HFFc6 (cell line): ENCODE measurements at regions not wholly inside any gene's neighbourhood (a gene's known extent, or its start where the extent isn't known, plus 50 kb on each side); places are given as distances from the start of the nearest gene placed in this dataset.

Source experiments
- DNase-seq: peaks from one replicate; pipeline ENCODE4 v3.0.0-alpha.2; 2018
- H3K27ac Mint-ChIP-seq: 2 replicates; pipeline ENCODE4 v1.8.0; 2020; ENCODE audit warnings: mild to moderate bottlenecking, mixed read lengths
- H3K27me3 Mint-ChIP-seq: 2 replicates; pipeline ENCODE4 v1.8.0; 2021; ENCODE audit warnings: mild to moderate bottlenecking, moderate library complexity, mixed read lengths; ENCODE audit not compliant: insufficient read depth
- H3K36me3 Mint-ChIP-seq: 2 replicates; pipeline ENCODE4 v1.8.0; 2021; ENCODE audit warnings: low read depth, mixed read lengths
- H3K4me1 Mint-ChIP-seq: 2 replicates; pipeline ENCODE4 v1.8.0; 2020; ENCODE audit warnings: low read depth, mixed read lengths
- H3K4me3 Mint-ChIP-seq: 2 replicates; pipeline ENCODE4 v1.8.0; 2020; ENCODE audit warnings: mild to moderate bottlenecking, moderate library complexity, mixed read lengths
- H3K9me3 Mint-ChIP-seq: 2 replicates; pipeline ENCODE4 v1.8.0; 2020; ENCODE audit warnings: mild to moderate bottlenecking, mixed read lengths
- TF ChIP-seq, protein P1 (sequence below): fragments of 200-600 bp; sonication (generic); IDR thresholded peaks from 2 replicates; pipeline ENCODE4 v1.5.0; 2021; ENCODE audit warnings: antibody characterized with exemption, mild to moderate bottlenecking

DNA sequence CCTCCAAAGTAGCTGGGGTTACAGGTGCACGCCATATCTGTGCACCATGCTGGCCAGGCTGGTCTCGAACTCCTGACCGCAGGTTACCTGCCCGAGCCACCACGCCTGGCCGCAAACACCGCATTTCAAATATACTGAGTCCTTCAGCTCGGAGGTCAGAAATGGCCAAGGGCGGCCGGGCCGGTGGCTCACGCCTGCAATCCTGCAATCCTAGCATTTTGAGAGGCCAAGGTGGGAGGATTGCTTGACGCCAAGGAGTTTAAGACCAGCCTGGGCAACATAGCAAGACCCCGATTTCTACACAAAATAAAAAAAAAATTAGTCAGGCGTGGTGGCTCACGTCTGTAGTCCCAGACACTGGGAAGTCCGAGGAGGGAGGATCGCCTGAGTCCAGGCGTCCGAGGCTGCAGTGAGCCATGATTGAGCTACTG is 71.9 kb upstream of the PPP2R3B start:
- H3K9me3 Mint-ChIP-seq: peaks cover 13% of the 10 kb centered on the region
- H3K4me1 Mint-ChIP-seq: no peaks in the 10 kb centered on the region
- no peak for DNase-seq
- TF ChIP-seq, protein P1, sequence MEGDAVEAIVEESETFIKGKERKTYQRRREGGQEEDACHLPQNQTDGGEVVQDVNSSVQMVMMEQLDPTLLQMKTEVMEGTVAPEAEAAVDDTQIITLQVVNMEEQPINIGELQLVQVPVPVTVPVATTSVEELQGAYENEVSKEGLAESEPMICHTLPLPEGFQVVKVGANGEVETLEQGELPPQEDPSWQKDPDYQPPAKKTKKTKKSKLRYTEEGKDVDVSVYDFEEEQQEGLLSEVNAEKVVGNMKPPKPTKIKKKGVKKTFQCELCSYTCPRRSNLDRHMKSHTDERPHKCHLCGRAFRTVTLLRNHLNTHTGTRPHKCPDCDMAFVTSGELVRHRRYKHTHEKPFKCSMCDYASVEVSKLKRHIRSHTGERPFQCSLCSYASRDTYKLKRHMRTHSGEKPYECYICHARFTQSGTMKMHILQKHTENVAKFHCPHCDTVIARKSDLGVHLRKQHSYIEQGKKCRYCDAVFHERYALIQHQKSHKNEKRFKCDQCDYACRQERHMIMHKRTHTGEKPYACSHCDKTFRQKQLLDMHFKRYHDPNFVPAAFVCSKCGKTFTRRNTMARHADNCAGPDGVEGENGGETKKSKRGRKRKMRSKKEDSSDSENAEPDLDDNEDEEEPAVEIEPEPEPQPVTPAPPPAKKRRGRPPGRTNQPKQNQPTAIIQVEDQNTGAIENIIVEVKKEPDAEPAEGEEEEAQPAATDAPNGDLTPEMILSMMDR: no peak
- H3K36me3 Mint-ChIP-seq: peaks cover 8% of the 10 kb centered on the region; the same call in 1 of the 2 replicates
- no peak overlapping the region for H3K27ac Mint-ChIP-seq
- H3K4me3 Mint-ChIP-seq: no peak overlapping the region
- no peaks in the 10 kb centered on the region; the same call in none of the 2 replicates for H3K27me3 Mint-ChIP-seq

DNA sequence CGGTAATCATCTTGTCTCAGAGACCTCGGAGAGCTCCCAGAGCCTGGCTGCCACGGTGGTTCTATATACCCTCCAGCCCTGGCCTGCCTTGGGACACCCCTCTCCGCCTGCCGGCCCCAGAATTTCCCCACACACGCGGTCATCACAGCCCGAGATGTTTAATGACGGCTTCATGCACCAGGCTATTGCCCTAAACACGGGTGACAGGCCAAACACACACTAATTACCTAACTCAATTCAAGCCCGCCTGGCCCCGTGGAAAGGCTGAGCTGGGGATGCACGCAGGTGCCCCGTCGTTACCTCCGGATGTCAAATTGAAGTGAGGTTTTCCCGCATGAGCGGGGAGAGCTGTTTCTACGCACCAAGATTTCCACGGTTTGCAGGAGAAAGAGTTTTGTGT is 72.9 kb upstream of the PPP2R3B start:
- DNase-seq: no peak
- H3K4me1 Mint-ChIP-seq: no peaks in the 10 kb centered on the region
- peaks cover 13% of the 10 kb centered on the region for H3K9me3 Mint-ChIP-seq
- H3K27me3 Mint-ChIP-seq: no peaks in the 10 kb centered on the region; the same call in none of the 2 replicates
- peaks cover 8% of the 10 kb centered on the region; the same call in 1 of the 2 replicates for H3K36me3 Mint-ChIP-seq
- TF ChIP-seq, protein P1: no peak
- H3K4me3 Mint-ChIP-seq: no peak overlapping the region
- H3K27ac Mint-ChIP-seq: no peak overlapping the region

DNA sequence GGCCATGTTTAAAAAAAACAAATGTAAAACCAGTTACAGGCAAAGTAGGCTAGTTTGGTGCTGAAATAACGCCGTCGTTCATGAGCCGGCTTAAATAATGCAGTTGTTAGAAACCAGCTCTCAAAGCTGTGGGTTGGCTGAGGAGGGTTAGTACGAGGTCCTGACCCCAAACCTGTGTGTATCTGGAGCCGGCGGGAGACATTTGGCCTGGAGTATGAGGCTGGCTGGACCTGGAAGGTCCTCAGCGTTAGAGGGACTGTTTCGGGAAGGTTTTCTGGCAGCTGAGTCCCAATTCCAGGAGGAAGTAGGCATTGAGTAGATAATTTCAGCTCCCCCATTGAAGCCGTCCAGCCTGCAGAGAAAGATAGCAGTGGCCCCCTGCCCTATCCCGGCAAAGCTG is 73.4 kb upstream of the PPP2R3B start:
- peaks cover 8% of the 10 kb centered on the region; the same call in 1 of the 2 replicates for H3K36me3 Mint-ChIP-seq
- H3K9me3 Mint-ChIP-seq: peaks cover 13% of the 10 kb centered on the region
- H3K27me3 Mint-ChIP-seq: no peaks in the 10 kb centered on the region; the same call in none of the 2 replicates
- no peaks in the 10 kb centered on the region for H3K4me1 Mint-ChIP-seq
- H3K4me3 Mint-ChIP-seq: no peak overlapping the region
- DNase-seq: no peak
- TF ChIP-seq, protein P1: no peak
- no peak overlapping the region for H3K27ac Mint-ChIP-seq

DNA sequence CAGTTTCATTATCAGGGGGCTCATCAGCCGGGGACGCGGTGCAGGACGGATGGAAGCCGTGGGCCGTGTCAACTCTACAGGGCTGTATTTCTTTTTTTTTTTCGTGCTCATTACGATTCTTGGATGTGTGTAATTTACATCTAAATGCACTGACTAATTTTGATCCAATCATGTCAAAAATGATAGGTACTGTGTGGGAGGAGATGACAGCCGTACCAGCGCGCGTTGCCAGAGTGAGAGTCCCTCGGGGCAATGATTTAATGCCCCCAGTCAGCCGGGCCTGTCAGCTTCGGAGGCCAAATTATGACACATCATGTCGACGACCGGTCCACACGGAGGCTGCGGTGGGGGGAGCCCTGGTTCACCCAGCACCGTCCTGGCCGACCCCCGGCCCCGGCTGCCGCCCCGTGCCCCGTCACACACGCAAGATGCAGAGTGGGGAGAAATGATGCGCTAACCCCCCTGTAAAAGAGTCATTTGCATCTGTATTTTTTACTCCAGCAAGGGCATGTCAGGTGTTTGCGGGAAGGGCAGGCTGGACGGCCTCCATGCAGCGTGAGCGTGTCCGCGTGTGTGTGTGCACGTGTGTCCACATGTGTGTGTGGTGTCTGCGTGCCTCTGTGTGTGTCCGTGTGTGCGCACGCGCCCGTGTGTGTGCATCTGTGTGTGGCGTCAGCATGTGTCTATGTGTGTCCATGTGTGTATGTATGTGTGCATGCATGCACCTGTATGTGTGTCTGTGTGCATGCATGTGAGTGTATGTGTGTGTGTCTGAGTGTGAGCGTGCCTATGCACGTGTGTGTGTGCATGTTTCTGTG is 74.3 kb upstream of the PPP2R3B start:
- Mint-ChIP-seq H3K27me3 (peaks cover 4% of the 10 kb centered on the region), H3K4me3 (no peak overlapping the region), H3K36me3 (peaks cover 8% of the 10 kb centered on the region; the same call in 1 of the 2 replicates), H3K4me1 (no peaks in the 10 kb centered on the region), H3K27ac (no peak overlapping the region), H3K9me3 (peaks cover 13% of the 10 kb centered on the region)
- DNase-seq: no peak
- TF ChIP-seq, protein P1: no peak

DNA sequence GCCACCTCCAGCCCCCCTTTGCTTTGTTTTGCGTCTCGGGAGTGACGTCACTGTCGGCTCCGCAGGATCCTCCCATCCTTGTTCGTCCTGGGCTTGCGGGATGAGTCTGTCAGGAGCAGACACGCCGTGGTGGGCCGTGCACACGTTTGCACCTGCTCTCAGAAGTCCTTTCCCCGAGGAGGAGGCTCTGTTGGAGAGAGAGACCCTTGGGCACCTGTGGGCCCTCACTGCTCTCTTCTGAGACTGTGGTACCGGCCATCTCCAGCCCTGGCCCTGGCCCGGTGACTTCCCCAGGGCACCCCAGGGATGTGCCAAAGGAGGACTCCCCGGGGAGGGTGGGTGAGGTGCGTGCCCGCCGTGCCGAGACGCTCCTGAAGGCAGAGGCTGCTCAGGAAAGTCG is 76.1 kb upstream of the PPP2R3B start:
- H3K27me3 Mint-ChIP-seq: peaks cover 4% of the 10 kb centered on the region; the same call in 1 of the 2 replicates
- H3K27ac Mint-ChIP-seq: no peak overlapping the region
- no peak overlapping the region for H3K4me3 Mint-ChIP-seq

More for the DNA sequence above, 76.1 kb upstream of the PPP2R3B start:
- H3K4me1 Mint-ChIP-seq: no peaks in the 10 kb centered on the region
- no peak for DNase-seq
- TF ChIP-seq, protein P1: no peak
- H3K36me3 Mint-ChIP-seq: peaks cover 8% of the 10 kb centered on the region; the same call in 1 of the 2 replicates
- peaks cover 13% of the 10 kb centered on the region for H3K9me3 Mint-ChIP-seq
